LNCaP clone FGC (cell line): ENCODE measurements at regions not wholly inside any gene's neighbourhood (a gene's known extent, or its start where the extent isn't known, plus 50 kb on each side); places are given as distances from the start of the nearest gene placed in this dataset.

ENCODE experiments used
- DNase-seq: peaks from one replicate; pipeline ENCODE4 v3.0.0-alpha.2; 2011; ENCODE audit warnings: low read depth
- H3K4me3 ChIP-seq: 2 replicates; pipeline ENCODE4 v1.5.1; 2011; ENCODE audit warnings: mild to moderate bottlenecking, low read depth, low read length, control low read depth
- TF ChIP-seq, protein P1 (sequence below): IDR thresholded peaks from 2 replicates; pipeline ENCODE4 v1.5.1; 2012; ENCODE audit warnings: mild to moderate bottlenecking; ENCODE audit not compliant: control insufficient read depth, insufficient read depth; ENCODE audit errors: extremely low read depth

DNA sequence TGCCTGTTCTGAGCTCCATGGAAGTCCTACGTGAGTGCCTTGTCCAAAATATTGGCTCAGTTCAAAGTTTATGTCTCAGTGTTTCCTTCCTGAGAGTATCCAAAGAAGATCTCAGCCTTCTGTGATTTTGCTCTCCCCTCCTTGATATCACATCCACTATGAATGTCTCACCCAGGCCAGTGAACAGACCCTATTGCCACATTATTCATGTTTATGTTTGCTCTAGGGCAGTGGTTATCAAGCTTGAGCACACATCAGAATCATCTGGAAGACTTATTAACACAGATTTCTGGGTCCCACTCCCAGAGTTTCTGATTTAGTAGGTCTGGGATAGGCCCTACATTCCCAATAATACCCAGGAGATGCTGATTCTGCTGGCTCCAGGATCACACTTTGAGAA, 145.0 kb upstream of the FGGY start:
- TF ChIP-seq, protein P1, sequence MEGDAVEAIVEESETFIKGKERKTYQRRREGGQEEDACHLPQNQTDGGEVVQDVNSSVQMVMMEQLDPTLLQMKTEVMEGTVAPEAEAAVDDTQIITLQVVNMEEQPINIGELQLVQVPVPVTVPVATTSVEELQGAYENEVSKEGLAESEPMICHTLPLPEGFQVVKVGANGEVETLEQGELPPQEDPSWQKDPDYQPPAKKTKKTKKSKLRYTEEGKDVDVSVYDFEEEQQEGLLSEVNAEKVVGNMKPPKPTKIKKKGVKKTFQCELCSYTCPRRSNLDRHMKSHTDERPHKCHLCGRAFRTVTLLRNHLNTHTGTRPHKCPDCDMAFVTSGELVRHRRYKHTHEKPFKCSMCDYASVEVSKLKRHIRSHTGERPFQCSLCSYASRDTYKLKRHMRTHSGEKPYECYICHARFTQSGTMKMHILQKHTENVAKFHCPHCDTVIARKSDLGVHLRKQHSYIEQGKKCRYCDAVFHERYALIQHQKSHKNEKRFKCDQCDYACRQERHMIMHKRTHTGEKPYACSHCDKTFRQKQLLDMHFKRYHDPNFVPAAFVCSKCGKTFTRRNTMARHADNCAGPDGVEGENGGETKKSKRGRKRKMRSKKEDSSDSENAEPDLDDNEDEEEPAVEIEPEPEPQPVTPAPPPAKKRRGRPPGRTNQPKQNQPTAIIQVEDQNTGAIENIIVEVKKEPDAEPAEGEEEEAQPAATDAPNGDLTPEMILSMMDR = no peak
- DNase-seq = no peak
- no peak overlapping the region for H3K4me3 ChIP-seq

DNA sequence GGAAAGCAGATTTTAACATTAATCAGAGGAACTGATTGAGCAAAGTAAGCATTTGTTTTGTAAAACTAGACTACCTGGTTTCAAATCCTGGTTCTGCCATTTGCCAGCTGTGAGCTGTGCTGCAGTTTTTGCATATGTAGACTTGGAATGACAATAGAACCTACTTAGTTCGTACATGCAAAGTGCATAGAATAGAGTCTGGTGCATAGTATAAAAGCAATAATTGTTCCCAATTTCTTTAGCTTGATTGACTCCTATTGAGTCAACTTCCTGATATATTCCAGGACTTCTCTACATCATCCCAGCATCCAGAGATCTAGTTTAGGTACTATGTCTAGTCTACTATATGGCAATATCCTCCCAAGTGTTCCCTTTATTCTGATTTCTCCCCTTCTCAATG, 144.4 kb upstream of the FGGY start:
- no peak overlapping the region for H3K4me3 ChIP-seq
- no peak for DNase-seq
- TF ChIP-seq, protein P1 = no peak

DNA sequence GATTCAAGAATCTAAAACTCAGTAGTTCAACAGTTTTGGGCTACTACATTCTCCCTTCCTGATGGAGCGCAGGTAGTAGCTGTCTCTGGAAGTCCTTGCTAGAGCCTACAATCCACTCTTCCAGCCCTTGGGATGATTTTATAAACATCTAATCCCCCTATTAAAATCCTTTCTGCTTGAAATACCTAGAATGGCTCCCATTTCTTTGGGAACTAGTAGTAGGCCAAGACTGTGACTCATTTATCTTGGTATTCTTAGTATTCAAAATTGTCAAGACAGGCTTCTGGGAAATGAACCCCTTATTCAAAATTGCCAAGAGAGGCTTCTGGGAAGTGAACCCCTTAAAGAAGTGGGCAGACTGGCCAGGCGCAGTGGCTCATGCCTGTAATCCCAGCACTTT, 142.5 kb upstream of the FGGY start:
- TF ChIP-seq, protein P1 = no peak
- no peak for DNase-seq
- no peak overlapping the region for H3K4me3 ChIP-seq

DNA sequence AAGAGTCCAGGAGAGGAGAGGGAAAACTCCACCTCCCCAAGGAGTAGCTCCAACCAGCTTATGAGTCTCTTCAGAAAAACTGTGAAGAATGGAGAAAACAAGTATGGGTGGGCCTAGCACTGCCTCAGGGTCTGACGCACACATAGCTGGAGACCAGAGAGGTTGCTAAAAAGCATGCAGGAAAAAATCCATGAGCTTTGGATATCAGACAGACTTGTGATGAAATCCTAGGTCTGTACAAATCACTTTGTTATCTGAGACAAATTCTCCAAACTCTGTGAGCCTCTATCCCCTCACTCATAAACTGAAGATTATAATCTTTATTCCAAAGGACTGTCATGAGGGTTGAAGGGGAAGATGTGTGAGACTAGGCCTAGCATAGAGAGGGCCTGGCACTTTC, 141.5 kb upstream of the FGGY start:
- TF ChIP-seq, protein P1 = no peak
- no peak for DNase-seq
- no peak overlapping the region for H3K4me3 ChIP-seq

DNA sequence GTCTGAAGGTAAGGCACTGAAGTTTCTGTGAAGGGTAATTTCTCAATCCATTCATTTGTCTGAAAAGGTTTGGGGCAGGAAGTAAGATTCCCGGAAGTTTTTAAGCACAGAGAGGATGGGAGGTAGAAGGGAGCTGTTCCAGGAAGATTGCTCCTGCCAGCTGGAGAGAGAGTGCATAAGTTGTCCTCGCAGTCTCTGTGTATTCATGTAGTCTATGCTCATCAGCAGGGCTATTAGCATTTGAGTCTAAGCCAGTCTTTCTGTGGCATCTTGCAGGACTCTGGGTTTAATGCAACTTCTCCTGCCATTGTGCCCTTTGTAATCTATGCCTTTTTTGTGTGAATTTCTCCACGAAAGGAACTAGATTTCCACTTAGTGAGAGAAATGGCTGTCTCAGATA, 140.8 kb upstream of the FGGY start:
- no peak overlapping the region for H3K4me3 ChIP-seq
- DNase-seq = no peak
- TF ChIP-seq, protein P1 = no peak

DNA sequence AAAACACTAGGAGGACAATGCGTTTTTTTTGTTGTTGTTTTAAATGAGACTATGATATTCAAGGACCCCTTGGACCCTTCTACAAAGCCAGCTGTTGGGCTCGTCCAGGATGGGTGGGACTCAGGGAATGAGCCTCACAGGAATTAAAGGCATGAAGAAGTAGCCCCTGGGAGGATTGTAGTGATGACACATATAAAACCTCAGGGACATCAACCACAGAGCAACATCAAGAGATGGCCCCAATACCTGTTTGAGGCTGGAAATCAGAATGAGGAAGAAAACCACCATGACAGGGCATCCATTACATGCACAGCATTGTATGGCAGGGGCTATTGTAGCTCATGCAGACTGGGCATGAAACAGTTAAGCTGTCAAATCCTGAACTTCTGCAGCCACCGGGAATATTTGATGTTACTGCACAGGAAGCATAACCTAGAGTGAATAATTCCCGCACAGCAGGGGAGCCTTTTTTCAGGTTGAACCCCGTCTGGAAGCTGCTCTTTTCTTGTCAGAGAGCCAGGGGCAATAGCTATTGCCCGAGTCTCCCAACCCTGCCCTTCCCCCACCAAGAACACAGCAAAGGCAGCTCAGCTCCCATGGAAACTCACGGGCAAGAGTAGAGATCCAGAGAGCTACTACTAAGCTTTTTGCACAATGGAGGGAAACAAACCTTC, 140.2 kb upstream of the FGGY start:
- TF ChIP-seq, protein P1 = no peak
- no peak for DNase-seq
- H3K4me3 ChIP-seq = no peak overlapping the region

DNA sequence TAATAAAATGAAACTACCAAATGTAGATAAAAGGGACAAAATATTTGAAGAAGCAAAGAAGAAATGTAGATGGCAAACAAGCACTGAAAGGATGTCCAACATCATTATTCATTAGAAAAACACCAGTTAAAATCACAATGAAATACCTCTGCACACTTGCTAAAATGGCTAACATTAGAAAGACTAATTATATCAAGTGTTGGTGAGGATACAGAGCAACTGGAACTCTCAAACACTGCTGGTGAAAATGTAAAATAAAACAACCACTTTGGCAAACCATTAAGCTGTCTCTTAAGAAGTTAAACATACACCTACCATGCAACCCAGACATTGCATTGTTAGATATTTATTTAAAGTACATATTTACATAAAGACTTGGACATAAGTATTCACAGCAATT, 138.6 kb upstream of the FGGY start:
- no peak overlapping the region for H3K4me3 ChIP-seq
- no peak for DNase-seq
- TF ChIP-seq, protein P1 = no peak
